ENCODE measurements at regions not wholly inside any gene's neighbourhood (a gene's known extent, or its start where the extent isn't known, plus 50 kb on each side); places are given as distances from the start of the nearest gene placed in this dataset.
"Not testable (repeated sequence)": the region's sequence is repeated elsewhere in the genome, so short reads cannot be mapped to it uniquely, and the experiment has no call there.

- no peak for DNase-seq (ENCODE audit: low spot score in 2 of 2)
- Histone ChIP-seq H3K27ac (no peak overlapping the region), H3K4me1 (peaks cover 0 to 7% (median 0%) of the 10 kb centered on the region in 4 donors), H3K27me3 (no peaks in the 10 kb centered on the region), H3K9me3 (no peaks in the 10 kb centered on the region), H3K36me3 (no peaks in the 10 kb centered on the region), H3K4me3 (no peak overlapping the region)
- TF ChIP-seq POLR2A (IDR thresholded peaks at IDR 0.05) (no peak), CTCF (IDR thresholded peaks at IDR 0.05) (no peak), EP300 (IDR thresholded peaks at IDR 0.05) (no peak)
- WGBS, 2 donors, result 92 to 93% methylated on average over 9 of the region's 9 CpGs
Measured at GRCh38 chr3:197397838-197398237, 99.4 kb upstream of the DLG1 start.

- Histone ChIP-seq H3K36me3 (no peaks in the 10 kb centered on the region), H3K27ac (peak overlapping the region in 2 of 4 donors; percentile 46 to 59), H3K27me3 (no peaks in the 10 kb centered on the region), H3K9me3 (no peaks in the 10 kb centered on the region), H3K4me3 (no peak overlapping the region), H3K4me1 (peaks cover 0 to 7% (median 0%) of the 10 kb centered on the region in 4 donors)
- 67 to 74% methylated on average over 25 of the region's 25 CpGs for WGBS, 2 donors
- DNase-seq (ENCODE audit: low spot score in 2 of 2), result peak; percentile 27 to 31
- TF ChIP-seq EP300 (IDR thresholded peaks at IDR 0.05) (peak in 1 of 2 donors; percentile 38), POLR2A (IDR thresholded peaks at IDR 0.05) (no peak)
Measured at GRCh38 chr3:197394464-197395321, 96.3 kb upstream of the DLG1 start.

- H3K9me3 ChIP-seq; DNase-seq (ENCODE audit: low spot score in 2 of 2); H3K27me3 ChIP-seq; H3K36me3 ChIP-seq; H3K4me1 ChIP-seq; H3K4me3 ChIP-seq: not testable (repeated sequence)
- H3K27ac ChIP-seq, result peak overlapping the region in 2 of 4 donors; percentile 46 to 59
- 89 to 98% methylated on average over 8 of the region's 8 CpGs for WGBS, 2 donors
Measured at GRCh38 chr3:197394126-197394463, 95.7 kb upstream of the DLG1 start.

GRCh38 chr3:197393711-197394110 lies 95.3 kb upstream of the DLG1 start:
- Histone ChIP-seq H3K4me3 (no peak overlapping the region), H3K4me1 (peaks cover 0 to 7% (median 0%) of the 10 kb centered on the region in 4 donors), H3K9me3 (no peaks in the 10 kb centered on the region), H3K27ac (no peak overlapping the region), H3K36me3 (no peaks in the 10 kb centered on the region), H3K27me3 (peaks cover 0 to 2% of the 10 kb centered on the region in 2 donors)
- TF ChIP-seq EP300 (IDR thresholded peaks at IDR 0.05) (no peak), POLR2A (IDR thresholded peaks at IDR 0.05) (no peak), CTCF (IDR thresholded peaks at IDR 0.05) (no peak)
- WGBS, 2 donors, result 93 to 100% methylated on average over 4 of the region's 4 CpGs
- DNase-seq (ENCODE audit: low spot score in 2 of 2), result no peak

- no peaks in the 10 kb centered on the region for H3K36me3 ChIP-seq
- TF ChIP-seq EP300 (IDR thresholded peaks at IDR 0.05) (no peak), POLR2A (IDR thresholded peaks at IDR 0.05) (no peak)
- H3K27me3 ChIP-seq, result peaks cover 0 to 4% of the 10 kb centered on the region in 2 donors
- H3K4me3 ChIP-seq, result no peak overlapping the region
- 40 to 60% methylated on average over 3 of the region's 3 CpGs for WGBS, 2 donors
- H3K27ac ChIP-seq, result no peak overlapping the region
- peaks cover 0 to 7% (median 0%) of the 10 kb centered on the region in 4 donors for H3K4me1 ChIP-seq
- H3K9me3 ChIP-seq, result no peaks in the 10 kb centered on the region
- DNase-seq (ENCODE audit: low spot score in 2 of 2), result no peak
Measured at GRCh38 chr3:197392961-197393360, 94.5 kb upstream of the DLG1 start.

- no peaks in the 10 kb centered on the region for H3K9me3 ChIP-seq
- 43 to 66% methylated on average over 2 of the region's 2 CpGs for WGBS, 2 donors
- peaks cover 0 to 6% (median 0%) of the 10 kb centered on the region in 4 donors for H3K4me1 ChIP-seq
- TF ChIP-seq EP300 (IDR thresholded peaks at IDR 0.05), result no peak
- TF ChIP-seq POLR2A (IDR thresholded peaks at IDR 0.05), result no peak
- TF ChIP-seq CTCF (IDR thresholded peaks at IDR 0.05), result no peak
- no peak overlapping the region for H3K4me3 ChIP-seq
- no peaks in the 10 kb centered on the region for H3K36me3 ChIP-seq
- H3K27me3 ChIP-seq, result no peaks in the 10 kb centered on the region
- no peak overlapping the region for H3K27ac ChIP-seq
- DNase-seq (ENCODE audit: low spot score in 2 of 2), result no peak
Measured at GRCh38 chr3:197381371-197381770, 83.0 kb upstream of the DLG1 start.
